GM10266 (cell line): ENCODE measurements at regions not wholly inside any gene's neighbourhood (a gene's known extent, or its start where the extent isn't known, plus 50 kb on each side); places are given as distances from the start of the nearest gene placed in this dataset.

Source experiments
- DNase-seq: peaks from one replicate; pipeline ENCODE4 v3.0.0; 2012; ENCODE audit errors: extremely low spot score
- CTCF ChIP-seq: IDR thresholded peaks from 2 replicates; pipeline ENCODE4 v1.5.1; 2012; ENCODE audit warnings: mild to moderate bottlenecking, low read depth; ENCODE audit not compliant: control insufficient read depth, insufficient read depth; ENCODE audit errors: missing control alignments

- TF ChIP-seq CTCF = no peak
- DNase-seq = no peak
These were observed 1350.8 kb upstream of the SLC10A2 start for GRCh38 chr13:104416973-104417372.

- TF ChIP-seq CTCF = no peak
- no peak for DNase-seq
These were observed 1348.6 kb upstream of the SLC10A2 start for GRCh38 chr13:104414771-104415170.

- DNase-seq = no peak
- no peak for TF ChIP-seq CTCF
These were observed 1348.0 kb upstream of the SLC10A2 start for GRCh38 chr13:104414181-104414580.

GRCh38 chr13:104411141-104411765 lies 1345.0 kb upstream of the SLC10A2 start:
- TF ChIP-seq CTCF = no peak
- no peak for DNase-seq

- no peak for TF ChIP-seq CTCF
- DNase-seq = no peak
These were observed 1342.5 kb upstream of the SLC10A2 start for GRCh38 chr13:104408733-104409132.

GRCh38 chr13:104404325-104404724 lies 1338.1 kb upstream of the SLC10A2 start:
- DNase-seq = no peak
- TF ChIP-seq CTCF = no peak

GRCh38 chr13:104389691-104390090 lies 1323.5 kb upstream of the SLC10A2 start:
- DNase-seq = no peak
- TF ChIP-seq CTCF = no peak
